T-helper 1 cell (primary cell): ENCODE measurements at regions not wholly inside any gene's neighbourhood (a gene's known extent, or its start where the extent isn't known, plus 50 kb on each side); places are given as distances from the start of the nearest gene placed in this dataset.
"Not testable (repeated sequence)": the region's sequence is repeated elsewhere in the genome, so short reads cannot be mapped to it uniquely, and the experiment has no call there.

Experiments
- DNase-seq, 5 donors: peaks; one replicate each; pipeline ENCODE4 v3.0.0-alpha.2; 2012 to 2020

GRCh38 chr3:106029954-106030626 lies 161.3 kb upstream of the CBLB start:
- no peak for DNase-seq

- DNase-seq = no peak
These were observed 161.8 kb upstream of the CBLB start for GRCh38 chr3:106030627-106030963.

GRCh38 chr3:106032479-106032878 lies 163.7 kb upstream of the CBLB start:
- DNase-seq = no peak

DNA sequence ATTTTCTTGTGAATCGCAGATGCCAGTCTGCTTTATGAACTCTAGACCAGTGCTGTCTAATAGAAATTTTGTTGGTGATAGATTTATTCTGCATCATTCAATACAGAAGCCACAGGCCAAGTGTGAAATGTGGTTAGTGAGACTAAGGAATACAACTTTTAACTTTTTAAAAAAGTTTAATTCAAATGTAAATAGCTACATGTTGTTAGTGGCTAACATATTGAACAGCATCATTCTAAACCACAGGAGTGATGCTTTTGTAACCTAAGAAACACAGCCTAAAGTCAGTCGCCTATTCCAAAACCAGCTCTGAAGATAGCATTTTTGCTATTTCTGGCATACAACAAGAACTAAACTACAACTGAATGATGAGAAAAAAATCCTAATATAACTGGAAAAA lies 164.8 kb upstream of the CBLB start:
- no peak for DNase-seq

- DNase-seq = no peak
These were observed 165.5 kb upstream of the CBLB start for GRCh38 chr3:106034313-106034712.

GRCh38 chr3:106035619-106036018 lies 166.8 kb upstream of the CBLB start:
- no peak for DNase-seq

DNA sequence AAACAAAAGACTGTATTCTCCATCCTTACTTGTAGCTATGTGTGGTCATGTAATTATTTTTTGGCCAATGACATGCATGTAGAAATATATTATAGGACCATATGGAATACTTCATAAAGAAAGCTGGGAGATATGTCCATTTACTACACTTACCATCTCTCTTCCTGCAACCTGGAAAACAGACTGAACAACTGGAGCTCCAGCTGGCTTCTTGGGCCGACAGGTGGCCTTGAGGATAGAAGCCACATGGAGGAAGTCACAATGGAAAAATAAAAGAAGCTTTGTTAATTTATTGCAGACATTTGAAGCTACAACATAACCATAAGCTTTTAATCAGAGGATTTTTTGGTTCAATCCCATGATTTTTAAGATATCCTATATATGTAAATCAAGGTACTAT lies 167.9 kb upstream of the CBLB start:
- DNase-seq = no peak

DNA sequence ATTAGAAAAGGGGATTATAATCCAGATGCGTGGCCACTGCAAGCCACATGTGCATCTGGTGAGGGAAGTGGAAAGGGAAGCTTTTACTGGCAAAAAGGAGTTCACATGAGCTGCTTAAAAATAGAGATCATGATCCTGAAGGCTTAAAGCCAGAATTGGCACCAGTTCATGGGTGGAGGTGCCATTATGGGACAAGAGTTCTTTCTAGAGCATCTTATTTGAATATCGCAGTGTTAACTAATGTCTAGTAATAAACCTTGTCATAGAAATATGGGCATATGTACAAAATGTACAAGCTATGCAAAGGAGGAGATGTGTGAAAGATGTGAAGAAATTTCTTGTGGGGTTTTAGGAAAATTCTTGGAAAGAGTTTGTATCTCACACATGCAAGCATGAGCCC lies 178.4 kb upstream of the CBLB start:
- no peak for DNase-seq

- no peak for DNase-seq
These were observed 180.2 kb upstream of the CBLB start for GRCh38 chr3:106048946-106049481.

DNA sequence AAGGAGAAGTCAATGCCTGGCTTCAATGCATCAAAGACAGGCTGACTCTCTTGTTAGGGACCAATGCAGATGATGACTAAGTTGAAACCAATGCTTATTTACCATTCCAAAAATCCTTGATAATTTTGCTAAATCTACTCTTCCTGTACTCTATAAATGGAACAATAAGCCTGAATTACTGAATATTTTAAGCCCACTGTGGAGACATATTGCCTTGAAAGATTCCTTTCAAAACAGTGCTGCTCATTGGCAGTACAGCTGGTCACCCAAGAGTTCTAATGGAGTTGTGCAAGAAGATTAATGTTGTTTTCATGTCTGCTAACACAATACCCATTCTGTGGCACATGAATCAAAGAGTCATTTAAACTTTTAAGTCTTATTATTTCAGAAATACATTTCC lies 181.0 kb upstream of the CBLB start:
- DNase-seq = no peak

- no peak for DNase-seq
These were observed 188.1 kb upstream of the CBLB start for GRCh38 chr3:106056931-106057330.

- DNase-seq = no peak
These were observed 189.7 kb upstream of the CBLB start for GRCh38 chr3:106058475-106058874.

DNA sequence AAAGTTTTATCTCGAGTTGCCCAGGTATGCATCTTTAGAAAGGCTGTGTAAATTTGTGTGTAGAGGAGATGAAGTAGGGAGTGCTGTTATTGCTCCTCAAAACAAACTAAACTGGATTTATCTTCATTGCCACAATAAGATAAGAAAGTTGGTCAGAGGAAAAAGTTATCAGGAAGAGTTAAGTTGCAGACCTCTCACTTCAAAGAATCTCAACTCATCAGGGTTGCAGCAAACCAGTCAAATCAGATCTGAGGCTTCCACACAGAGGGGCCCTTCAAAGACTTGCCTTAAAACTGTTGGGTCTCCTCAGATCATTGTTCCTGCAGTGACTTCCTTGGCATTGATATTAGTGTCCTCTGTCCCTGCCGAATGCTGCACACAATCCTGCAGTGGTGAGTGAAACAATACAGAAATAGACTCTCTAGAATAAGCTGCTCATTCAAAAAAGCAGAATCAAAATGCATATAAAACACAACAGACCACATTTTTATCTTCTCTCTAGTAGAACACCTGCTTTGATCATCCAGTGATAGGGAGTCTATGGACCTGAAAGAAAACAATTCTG lies 191.2 kb upstream of the CBLB start:
- DNase-seq = no peak

GRCh38 chr3:106063909-106064308 lies 195.1 kb upstream of the CBLB start:
- DNase-seq = no peak

- DNase-seq = no peak
These were observed 197.0 kb upstream of the CBLB start for GRCh38 chr3:106065831-106066230.

- DNase-seq = no peak
These were observed 198.9 kb upstream of the CBLB start for GRCh38 chr3:106067711-106068110.

GRCh38 chr3:106068381-106068780 lies 199.6 kb upstream of the CBLB start:
- DNase-seq = peak in 1 of 5 donors; percentile 2

DNA sequence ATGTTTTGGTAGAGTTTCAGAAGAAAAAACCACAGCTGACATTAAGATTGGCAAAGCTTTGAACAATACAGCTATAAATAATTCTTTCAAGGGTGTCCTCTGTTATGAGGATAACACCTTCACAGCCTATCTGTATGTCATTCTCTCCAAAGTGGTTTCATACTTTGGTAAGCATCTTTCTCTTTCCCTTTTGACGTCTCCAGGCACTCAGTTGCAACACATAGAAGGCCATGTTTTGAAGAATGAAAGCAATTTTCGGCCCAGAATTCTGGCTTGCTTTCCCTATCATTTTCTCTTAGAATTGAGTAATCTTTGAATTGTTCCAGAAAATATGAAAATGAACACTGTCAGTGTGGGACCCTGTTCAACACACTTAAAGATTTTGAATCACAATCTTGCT lies 200.0 kb upstream of the CBLB start:
- DNase-seq = peak in 1 of 5 donors; percentile 65

DNA sequence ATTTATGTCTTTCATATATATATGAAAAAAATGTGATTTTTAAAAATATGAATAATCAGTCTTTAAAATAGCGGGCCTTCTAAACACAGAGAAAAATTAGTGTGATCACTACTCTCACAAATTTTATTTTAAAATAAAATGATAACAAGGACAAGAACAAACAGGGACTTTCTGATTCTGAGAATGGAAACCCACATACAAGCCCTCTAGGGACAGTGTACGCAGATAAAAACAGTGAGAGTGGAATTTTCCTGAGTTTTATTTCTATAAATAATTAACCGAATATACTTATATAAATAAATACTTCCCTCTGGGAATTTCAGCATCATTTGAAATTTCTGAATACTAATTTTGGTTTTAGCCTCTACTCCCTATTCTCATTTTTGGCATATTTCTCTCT lies 201.4 kb upstream of the CBLB start:
- no peak for DNase-seq

DNA sequence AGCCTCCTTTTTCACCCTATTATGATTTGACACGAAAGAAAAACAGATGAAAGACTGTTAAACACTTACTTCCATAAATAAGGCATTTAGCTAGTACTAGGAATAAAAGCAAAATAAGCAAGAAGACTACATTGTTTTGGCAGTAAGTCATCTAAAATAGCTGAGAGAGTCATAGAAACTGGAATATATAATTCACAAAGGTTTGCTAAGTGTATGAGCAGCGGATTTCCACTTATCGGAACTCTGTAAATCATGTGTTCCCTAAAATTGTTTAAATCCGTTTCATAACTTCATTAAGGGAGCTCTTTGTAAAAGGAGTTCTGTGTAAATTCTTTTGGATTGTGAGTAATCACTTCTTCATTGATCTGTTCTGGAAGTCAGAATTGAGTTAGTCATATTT lies 202.5 kb upstream of the CBLB start:
- DNase-seq = no peak

- DNase-seq = not testable (repeated sequence)
These were observed 203.8 kb upstream of the CBLB start for GRCh38 chr3:106072596-106072995.

- not testable (repeated sequence) for DNase-seq
These were observed 205.0 kb upstream of the CBLB start for GRCh38 chr3:106073806-106074205.

DNA sequence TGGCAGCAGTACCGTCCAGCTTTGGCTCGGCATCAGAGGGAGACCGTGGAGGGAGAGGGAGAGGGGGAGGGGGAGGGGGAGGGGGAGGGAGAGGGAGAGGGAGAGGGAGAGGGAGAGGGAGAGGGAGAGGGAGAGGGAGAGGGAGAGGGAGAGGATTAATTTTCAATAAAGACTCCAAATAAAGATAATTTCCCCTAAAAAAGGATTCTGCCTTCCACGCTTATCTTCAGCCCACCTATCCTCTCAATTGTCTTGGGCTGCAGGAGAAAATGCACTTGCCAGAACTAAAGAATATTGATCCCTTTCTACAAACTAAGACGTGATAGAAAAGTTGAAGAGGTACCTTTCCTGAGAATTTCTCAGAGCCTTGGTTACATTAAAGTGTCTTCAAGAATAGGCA lies 206.9 kb upstream of the CBLB start:
- not testable (repeated sequence) for DNase-seq

DNA sequence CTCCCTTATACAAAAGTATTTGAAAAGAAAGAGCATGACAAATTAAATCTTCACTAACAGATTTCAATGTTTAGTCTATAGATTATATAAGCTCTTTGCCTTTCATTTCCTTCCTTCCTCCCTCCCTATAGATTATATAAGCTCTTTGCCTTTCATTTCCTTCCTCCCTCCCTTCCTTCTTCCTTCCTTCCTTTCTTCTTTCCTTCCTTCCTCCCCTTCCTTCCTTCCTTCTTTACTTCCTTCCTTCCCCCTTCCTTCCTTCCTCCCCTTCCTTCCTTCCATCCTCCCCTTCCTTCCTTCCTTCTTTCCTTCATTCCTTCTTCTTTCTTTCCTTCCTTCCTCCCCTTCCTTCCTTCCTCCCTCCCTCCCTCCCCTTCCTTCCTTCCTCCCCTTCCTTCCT lies 209.8 kb upstream of the CBLB start:
- DNase-seq = no peak

DNA sequence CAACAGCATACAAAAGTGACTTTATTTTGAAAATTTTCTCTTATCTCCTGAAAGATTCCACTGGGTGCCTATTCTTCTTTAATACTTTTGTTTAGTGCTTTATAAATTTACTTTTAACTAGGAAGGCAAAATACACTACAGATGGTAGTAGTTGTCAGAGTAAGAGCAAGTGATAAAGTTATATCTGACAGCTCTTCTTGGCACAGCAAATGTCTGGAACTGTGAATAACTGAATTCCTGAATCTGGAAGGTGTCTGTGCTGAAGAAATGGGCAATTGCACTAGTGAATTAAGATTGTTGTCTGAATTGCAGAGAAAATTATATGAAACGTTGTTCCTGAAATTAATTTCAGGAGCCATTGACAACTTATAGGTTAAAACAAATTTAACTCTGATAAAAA lies 213.8 kb upstream of the CBLB start:
- DNase-seq = no peak
